ENCODE measurements at regions not wholly inside any gene's neighbourhood (a gene's known extent, or its start where the extent isn't known, plus 50 kb on each side); places are given as distances from the start of the nearest gene placed in this dataset.

- TF ChIP-seq, protein P1, sequence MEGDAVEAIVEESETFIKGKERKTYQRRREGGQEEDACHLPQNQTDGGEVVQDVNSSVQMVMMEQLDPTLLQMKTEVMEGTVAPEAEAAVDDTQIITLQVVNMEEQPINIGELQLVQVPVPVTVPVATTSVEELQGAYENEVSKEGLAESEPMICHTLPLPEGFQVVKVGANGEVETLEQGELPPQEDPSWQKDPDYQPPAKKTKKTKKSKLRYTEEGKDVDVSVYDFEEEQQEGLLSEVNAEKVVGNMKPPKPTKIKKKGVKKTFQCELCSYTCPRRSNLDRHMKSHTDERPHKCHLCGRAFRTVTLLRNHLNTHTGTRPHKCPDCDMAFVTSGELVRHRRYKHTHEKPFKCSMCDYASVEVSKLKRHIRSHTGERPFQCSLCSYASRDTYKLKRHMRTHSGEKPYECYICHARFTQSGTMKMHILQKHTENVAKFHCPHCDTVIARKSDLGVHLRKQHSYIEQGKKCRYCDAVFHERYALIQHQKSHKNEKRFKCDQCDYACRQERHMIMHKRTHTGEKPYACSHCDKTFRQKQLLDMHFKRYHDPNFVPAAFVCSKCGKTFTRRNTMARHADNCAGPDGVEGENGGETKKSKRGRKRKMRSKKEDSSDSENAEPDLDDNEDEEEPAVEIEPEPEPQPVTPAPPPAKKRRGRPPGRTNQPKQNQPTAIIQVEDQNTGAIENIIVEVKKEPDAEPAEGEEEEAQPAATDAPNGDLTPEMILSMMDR (IDR thresholded peaks at IDR 0.05) = no peak
- TF ChIP-seq POLR2A (IDR thresholded peaks at IDR 0.05) = no peak
Observed at GRCh38 chr2:19785867-19786266, 115.9 kb downstream of the TTC32 start.
